Activated CD4-positive, alpha-beta T cell treated with anti-CD3 and anti-CD28 coated beads for 36 hours (primary cell): ENCODE measurements at regions not wholly inside any gene's neighbourhood (a gene's known extent, or its start where the extent isn't known, plus 50 kb on each side); places are given as distances from the start of the nearest gene placed in this dataset.

ENCODE experiments used
- ATAC-seq: fragments of 200-7000 bp; cut with Tn5 transposase; one replicate; pipeline ENCODE4 v1.10.0; 2021; ENCODE audit warnings: mild to moderate bottlenecking, moderate library complexity
- CTCF ChIA-PET: fragments of 350-600 bp; sonication (Branson Sonifier 250); formaldehyde crosslinking; loops from one replicate; lab custom pipeline; 2021; ENCODE audit warnings: antibody characterized with exemption; lab: Charles Lee
- POLR2A ChIA-PET: fragments of 350-600 bp; sonication (Branson Sonifier 250); formaldehyde crosslinking; loops from one replicate; lab custom pipeline; 2021; ENCODE audit warnings: antibody characterized with exemption, inconsistent platforms; lab: Charles Lee
- DNase-seq: peaks from one replicate; pipeline ENCODE4 v3.0.0-alpha.2; 2020
- H3K27ac Mint-ChIP-seq: one replicate; pipeline ENCODE4 v1.8.0; 2021; ENCODE audit warnings: mixed read lengths
- H3K27me3 Mint-ChIP-seq: one replicate; pipeline ENCODE4 v1.8.0; 2021; ENCODE audit warnings: mixed read lengths
- H3K36me3 Mint-ChIP-seq: one replicate; pipeline ENCODE4 v1.8.0; 2021; ENCODE audit warnings: low read depth, mixed read lengths
- H3K4me1 Mint-ChIP-seq: one replicate; pipeline ENCODE4 v1.8.0; 2021; ENCODE audit warnings: mixed read lengths
- H3K4me3 Mint-ChIP-seq: one replicate; pipeline ENCODE4 v1.8.0; 2021; ENCODE audit warnings: mild to moderate bottlenecking, moderate library complexity, mixed read lengths
- H3K9me3 Mint-ChIP-seq: one replicate; pipeline ENCODE4 v1.8.0; 2021; ENCODE audit warnings: low read depth, mixed read lengths
- intact Hi-C, 2 experiments: fragments of 100-400 bp; cut with DNase I in 1 of 2; cut with micrococcal nuclease in 1 of 2; formaldehyde crosslinking; loops; one replicate each; pipeline versions ENCODE4 v1.14.2 to v1.15.1; 2022 to 2024; cut with DNase I, micrococcal nuclease

DNA sequence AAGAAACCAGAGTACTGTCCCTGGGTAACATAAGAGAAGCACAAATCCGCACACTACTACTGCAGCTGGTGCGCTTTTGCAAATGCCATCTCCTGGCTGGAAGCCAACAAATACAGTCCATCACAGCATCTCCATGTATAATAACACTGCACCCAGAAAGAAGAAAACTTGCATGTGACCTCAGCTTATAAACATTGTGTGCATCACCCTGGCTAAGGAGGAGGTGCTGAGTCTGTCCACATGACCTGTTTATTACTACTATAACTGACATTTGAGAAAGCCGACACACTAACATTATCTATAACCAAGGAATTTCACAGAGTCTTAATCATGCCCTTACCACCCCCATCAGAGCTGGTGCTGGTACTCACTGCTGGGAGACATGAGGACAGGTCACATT is 516.8 kb downstream of the CFAP47 start:
- no peaks in the 10 kb centered on the region for H3K27me3 Mint-ChIP-seq
- ATAC-seq, result no peak
- POLR2A ChIA-PET, result no interaction called here
- no peak overlapping the region for H3K4me3 Mint-ChIP-seq
- no peaks in the 10 kb centered on the region for H3K4me1 Mint-ChIP-seq
- H3K36me3 Mint-ChIP-seq, result no peaks in the 10 kb centered on the region
- CTCF ChIA-PET, result no interaction called here
- H3K27ac Mint-ChIP-seq, result no peak overlapping the region
- intact Hi-C loops, result no loop called here
- H3K9me3 Mint-ChIP-seq, result no peaks in the 10 kb centered on the region
- DNase-seq, result no peak

DNA sequence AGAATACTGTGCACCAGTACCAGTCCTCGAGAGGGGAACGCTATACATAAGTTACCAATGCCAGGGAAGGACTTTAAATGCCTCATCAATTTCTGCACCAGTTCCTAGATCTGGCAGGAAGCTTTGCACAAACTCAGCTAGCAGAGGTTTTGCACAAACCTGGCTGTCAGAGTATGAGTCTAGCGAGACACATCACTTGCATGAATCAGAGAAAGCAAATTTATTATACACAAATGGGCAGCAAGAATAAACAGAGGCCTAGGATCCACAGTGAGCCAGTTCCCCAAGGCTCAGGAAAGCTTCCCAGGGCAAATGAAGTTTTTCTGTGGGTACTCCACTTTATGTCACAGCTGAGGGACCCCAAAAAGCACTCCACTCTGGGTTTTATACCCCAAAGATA is 523.5 kb downstream of the CFAP47 start:
- POLR2A ChIA-PET, result no interaction called here
- Mint-ChIP-seq H3K27me3 (no peaks in the 10 kb centered on the region), H3K4me3 (no peak overlapping the region), H3K27ac (no peak overlapping the region), H3K9me3 (peaks cover 3% of the 10 kb centered on the region), H3K4me1 (no peaks in the 10 kb centered on the region), H3K36me3 (no peaks in the 10 kb centered on the region)
- intact Hi-C loops, result no loop called here
- no peak for ATAC-seq
- no peak for DNase-seq
- CTCF ChIA-PET, result no interaction called here

DNA sequence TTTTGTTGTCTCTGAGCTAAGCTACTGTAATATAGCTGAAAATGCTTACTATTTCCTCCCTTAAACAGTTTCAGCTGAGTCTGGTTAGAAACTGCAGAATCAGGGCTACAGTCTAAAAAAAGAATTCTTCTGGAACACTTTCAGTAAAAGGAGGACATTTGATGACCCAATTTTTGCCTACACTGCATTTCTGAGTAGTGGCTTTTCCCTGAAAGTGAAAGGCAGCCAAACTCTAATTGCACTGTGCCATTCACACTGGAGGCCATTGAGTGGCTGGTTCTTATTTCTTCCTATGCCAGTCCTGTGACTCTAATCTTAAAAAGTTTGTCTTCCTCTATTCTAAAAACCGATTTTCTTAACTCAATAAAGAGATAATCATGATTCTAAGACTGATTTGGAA is 526.0 kb downstream of the CFAP47 start:
- no peaks in the 10 kb centered on the region for H3K4me1 Mint-ChIP-seq
- POLR2A ChIA-PET, result no interaction called here
- no peaks in the 10 kb centered on the region for H3K27me3 Mint-ChIP-seq
- ATAC-seq (no peak), DNase-seq (no peak)
- no peak overlapping the region for H3K27ac Mint-ChIP-seq
- H3K4me3 Mint-ChIP-seq, result no peak overlapping the region
- CTCF ChIA-PET, result no interaction called here
- intact Hi-C loops, result no loop called here
- no peaks in the 10 kb centered on the region for H3K36me3 Mint-ChIP-seq
- H3K9me3 Mint-ChIP-seq, result peaks cover 4% of the 10 kb centered on the region

DNA sequence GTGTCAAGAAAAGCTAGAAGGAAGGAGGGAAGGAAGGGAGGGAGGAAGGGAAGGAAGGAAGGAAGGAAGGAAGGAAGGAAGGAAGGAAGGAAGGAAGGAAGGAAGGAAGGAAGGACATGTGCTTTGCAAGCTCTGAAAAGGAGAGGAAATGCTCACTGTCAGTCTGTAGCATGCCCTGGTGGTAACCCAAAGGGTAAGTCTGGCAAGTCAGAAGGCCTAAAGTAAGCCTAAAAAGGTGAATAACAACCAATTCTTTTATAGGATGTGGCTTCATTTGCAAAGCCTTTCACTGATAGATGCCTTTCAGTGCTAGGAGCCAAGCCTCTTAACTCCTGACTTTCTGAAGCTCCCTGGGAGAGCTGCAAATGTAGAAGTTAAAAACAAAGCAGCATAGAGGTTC is 542.6 kb downstream of the CFAP47 start:
- DNase-seq, result no peak
- Mint-ChIP-seq H3K9me3 (peaks cover 6% of the 10 kb centered on the region), H3K27me3 (no peaks in the 10 kb centered on the region), H3K4me1 (no peaks in the 10 kb centered on the region), H3K36me3 (no peaks in the 10 kb centered on the region), H3K4me3 (no peak overlapping the region), H3K27ac (no peak overlapping the region)
- ATAC-seq, result no peak
- CTCF ChIA-PET, result no interaction called here
- intact Hi-C loops, result no loop called here
- POLR2A ChIA-PET, result no interaction called here

DNA sequence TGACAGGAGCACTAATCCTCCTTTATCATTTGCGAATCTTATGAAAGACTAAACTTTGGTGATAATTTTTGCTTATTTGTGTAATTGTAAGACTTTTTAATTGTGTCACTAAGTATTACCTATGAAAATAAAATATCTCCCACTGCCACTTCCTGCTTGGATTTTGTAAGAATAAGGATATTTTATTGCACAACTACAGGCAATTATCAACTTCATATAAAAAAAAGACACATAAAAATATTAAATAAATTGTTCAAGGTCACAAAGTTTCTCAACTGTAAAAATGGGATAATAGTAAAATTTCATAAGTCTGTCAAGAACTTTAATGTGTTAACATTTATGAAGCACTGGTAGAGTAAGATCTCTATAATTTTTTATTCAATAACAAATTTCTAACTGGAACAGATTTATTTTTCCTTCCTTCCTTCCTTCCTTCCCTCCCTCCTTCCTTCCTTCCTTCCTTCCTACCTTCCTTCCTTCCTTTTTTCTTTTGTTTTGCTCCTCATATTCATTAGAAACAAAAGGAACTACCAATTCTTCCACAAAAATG is 527.6 kb upstream of the FAM47C start:
- Mint-ChIP-seq H3K4me1 (no peaks in the 10 kb centered on the region), H3K27ac (no peak overlapping the region), H3K27me3 (no peaks in the 10 kb centered on the region), H3K4me3 (no peak overlapping the region), H3K36me3 (no peaks in the 10 kb centered on the region), H3K9me3 (no peaks in the 10 kb centered on the region)
- DNase-seq (no peak), ATAC-seq (no peak)
- CTCF ChIA-PET, result no interaction called here
- POLR2A ChIA-PET, result no interaction called here
- intact Hi-C loops, result no loop called here

DNA sequence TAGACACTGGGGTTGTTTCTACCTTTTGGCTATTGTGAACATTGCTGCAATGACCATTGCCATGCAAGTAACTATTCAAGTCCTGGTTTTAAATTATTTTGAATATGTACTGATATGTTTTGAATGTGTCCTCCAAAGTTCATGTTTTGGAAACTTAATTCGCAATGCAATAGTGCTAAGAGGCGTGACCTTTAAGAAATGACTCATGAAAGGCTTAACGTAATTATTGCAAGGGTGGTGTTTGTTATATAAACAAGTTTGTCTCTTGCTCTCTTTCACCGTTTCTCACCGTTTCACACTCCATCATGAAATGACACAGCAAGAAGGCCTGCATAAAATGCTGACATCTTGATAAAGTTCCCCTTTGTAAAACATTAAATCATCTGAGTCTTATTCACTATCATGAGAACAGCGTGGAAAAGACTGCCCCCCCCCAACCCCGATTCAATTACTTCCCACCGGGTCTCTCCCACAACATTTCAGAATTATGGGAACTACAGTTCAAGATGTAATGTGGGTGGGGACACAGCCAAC is 506.9 kb upstream of the FAM47C start:
- CTCF ChIA-PET, result no interaction called here

DNA sequence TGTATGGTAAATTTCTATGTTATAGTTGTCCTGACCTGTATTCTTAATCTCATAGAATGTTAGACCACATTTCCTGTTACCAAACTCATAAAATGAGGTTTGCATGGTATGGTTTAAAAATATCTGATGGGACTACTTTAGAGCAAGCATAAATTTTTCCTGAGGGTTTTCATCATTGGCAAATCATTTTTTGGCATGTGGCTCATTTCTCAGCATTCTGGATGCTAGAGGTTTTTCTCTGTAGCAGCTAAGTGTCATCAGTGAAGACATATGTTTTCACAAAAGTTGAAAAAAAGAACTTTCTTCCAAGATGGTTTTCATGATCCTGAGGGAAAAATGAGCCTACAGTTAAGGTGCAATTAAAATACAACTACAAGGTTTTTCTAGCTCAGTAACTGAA is 503.5 kb upstream of the FAM47C start:
- intact Hi-C loops, result no loop called here

More for the DNA sequence above, 506.9 kb upstream of the FAM47C start:
- no peak for DNase-seq
- no peaks in the 10 kb centered on the region for H3K36me3 Mint-ChIP-seq
- POLR2A ChIA-PET, result no interaction called here
- intact Hi-C loops, result no loop called here
- no peaks in the 10 kb centered on the region for H3K4me1 Mint-ChIP-seq
- H3K27me3 Mint-ChIP-seq, result no peaks in the 10 kb centered on the region
- no peak for ATAC-seq
- H3K4me3 Mint-ChIP-seq, result no peak overlapping the region
- no peaks in the 10 kb centered on the region for H3K9me3 Mint-ChIP-seq
- no peak overlapping the region for H3K27ac Mint-ChIP-seq

DNA sequence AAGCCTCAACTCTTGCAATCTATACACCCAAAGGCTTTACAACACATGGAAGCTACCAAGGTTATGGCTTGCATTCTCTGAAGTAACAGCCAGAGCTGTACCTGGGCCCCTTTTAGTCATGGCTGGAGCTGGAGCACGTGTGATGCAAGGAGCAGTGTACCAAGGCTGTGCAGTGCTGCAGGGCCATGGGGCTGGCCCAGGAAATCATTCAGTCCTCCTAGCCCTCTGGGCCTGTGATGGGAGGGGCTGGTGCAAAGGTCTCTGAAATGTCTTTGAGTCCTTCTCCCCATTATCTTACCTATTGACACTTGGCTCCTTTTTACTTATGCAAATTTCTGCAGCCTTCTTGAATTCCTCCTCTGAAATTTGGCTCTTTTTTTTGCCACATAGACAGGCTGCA is 500.1 kb upstream of the FAM47C start:
- H3K9me3 Mint-ChIP-seq, result peaks cover 2% of the 10 kb centered on the region
- H3K27ac Mint-ChIP-seq, result no peak overlapping the region
- no peak overlapping the region for H3K4me3 Mint-ChIP-seq
- CTCF ChIA-PET, result no interaction called here
- POLR2A ChIA-PET, result no interaction called here
- no peaks in the 10 kb centered on the region for H3K27me3 Mint-ChIP-seq
- no peaks in the 10 kb centered on the region for H3K36me3 Mint-ChIP-seq
- intact Hi-C loops, result no loop called here
- DNase-seq (no peak), ATAC-seq (no peak)
- no peaks in the 10 kb centered on the region for H3K4me1 Mint-ChIP-seq

More for the DNA sequence above, 503.5 kb upstream of the FAM47C start:
- H3K27me3 Mint-ChIP-seq, result no peaks in the 10 kb centered on the region
- no peak overlapping the region for H3K4me3 Mint-ChIP-seq
- H3K4me1 Mint-ChIP-seq, result no peaks in the 10 kb centered on the region
- H3K9me3 Mint-ChIP-seq, result no peaks in the 10 kb centered on the region
- H3K27ac Mint-ChIP-seq, result no peak overlapping the region
- ChIA-PET CTCF (no interaction called here), POLR2A (no interaction called here)
- ATAC-seq (no peak), DNase-seq (no peak)
- no peaks in the 10 kb centered on the region for H3K36me3 Mint-ChIP-seq

DNA sequence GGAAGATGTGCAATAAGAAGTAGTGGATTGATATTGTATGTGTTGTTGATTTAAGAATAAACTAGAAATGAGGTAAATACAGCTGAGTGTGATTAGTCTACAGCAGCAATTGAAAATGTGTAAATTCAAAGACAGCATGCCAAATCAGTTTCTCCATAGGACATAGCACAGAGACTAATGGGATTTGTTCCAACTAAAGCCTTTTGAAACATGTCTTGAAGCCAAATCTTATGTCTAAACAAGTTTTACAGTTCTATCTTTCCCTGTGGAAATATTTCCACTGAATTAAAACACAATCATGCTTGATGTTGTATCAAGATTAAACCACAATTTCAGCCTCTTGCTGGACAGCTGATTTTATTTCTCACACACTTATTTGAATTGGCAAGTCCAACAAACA is 497.4 kb upstream of the FAM47C start:
- DNase-seq (no peak), ATAC-seq (no peak)
- Mint-ChIP-seq H3K27me3 (no peaks in the 10 kb centered on the region), H3K36me3 (no peaks in the 10 kb centered on the region), H3K4me3 (no peak overlapping the region), H3K4me1 (no peaks in the 10 kb centered on the region), H3K9me3 (peaks cover 2% of the 10 kb centered on the region), H3K27ac (no peak overlapping the region)
- intact Hi-C loops, result no loop called here
- CTCF ChIA-PET, result no interaction called here
- POLR2A ChIA-PET, result no interaction called here

DNA sequence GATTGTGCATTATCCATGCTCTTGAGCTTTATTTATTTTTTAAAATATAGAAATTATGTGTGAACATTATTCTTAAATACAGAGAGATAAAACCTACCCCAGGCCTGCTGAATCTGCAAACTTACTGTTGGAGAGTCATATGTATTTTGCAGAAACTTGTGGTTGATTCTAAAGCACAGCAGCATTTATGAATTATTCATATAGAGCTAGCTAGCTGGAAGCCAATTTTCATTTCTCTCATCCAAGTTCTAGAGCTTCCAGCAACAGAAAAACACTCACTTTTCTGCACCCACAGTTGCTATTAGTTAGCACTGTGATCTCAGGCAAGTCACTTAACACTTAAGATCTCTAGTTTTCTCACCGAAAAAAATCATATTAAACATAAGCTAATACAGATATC is 479.5 kb upstream of the FAM47C start:
- intact Hi-C loops, result no loop called here
- Mint-ChIP-seq H3K4me3 (no peak overlapping the region), H3K36me3 (no peaks in the 10 kb centered on the region), H3K9me3 (no peaks in the 10 kb centered on the region), H3K27me3 (no peaks in the 10 kb centered on the region), H3K27ac (no peak overlapping the region), H3K4me1 (no peaks in the 10 kb centered on the region)
- CTCF ChIA-PET, result no interaction called here
- POLR2A ChIA-PET, result no interaction called here
- DNase-seq (no peak), ATAC-seq (no peak)

DNA sequence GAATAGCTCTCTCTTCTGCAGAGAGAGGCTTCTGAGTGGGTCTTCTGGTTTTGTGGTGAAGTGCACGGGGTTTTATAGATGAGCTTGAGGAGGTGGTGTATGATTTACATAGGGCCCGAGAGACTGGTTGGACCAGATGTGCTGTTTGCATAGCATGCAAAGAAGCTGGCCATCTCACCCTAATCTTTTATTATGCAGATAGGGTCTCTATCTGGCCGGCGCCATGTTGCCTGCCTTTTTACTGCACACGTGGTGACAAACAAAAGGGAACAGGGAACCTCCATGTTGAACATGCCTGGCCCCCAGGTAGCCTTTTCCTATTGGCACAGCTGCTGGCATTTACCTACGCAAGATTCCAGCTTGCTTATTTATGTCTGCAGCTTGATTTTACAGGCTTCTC is 473.3 kb upstream of the FAM47C start:
- no peaks in the 10 kb centered on the region for H3K4me1 Mint-ChIP-seq
- no peak overlapping the region for H3K27ac Mint-ChIP-seq
- intact Hi-C loops, result no loop called here
- ATAC-seq, result no peak
- DNase-seq, result no peak
- H3K36me3 Mint-ChIP-seq, result no peaks in the 10 kb centered on the region
- H3K4me3 Mint-ChIP-seq, result no peak overlapping the region
- ChIA-PET POLR2A (no interaction called here), CTCF (no interaction called here)
- peaks cover 2% of the 10 kb centered on the region for H3K9me3 Mint-ChIP-seq
- no peaks in the 10 kb centered on the region for H3K27me3 Mint-ChIP-seq

DNA sequence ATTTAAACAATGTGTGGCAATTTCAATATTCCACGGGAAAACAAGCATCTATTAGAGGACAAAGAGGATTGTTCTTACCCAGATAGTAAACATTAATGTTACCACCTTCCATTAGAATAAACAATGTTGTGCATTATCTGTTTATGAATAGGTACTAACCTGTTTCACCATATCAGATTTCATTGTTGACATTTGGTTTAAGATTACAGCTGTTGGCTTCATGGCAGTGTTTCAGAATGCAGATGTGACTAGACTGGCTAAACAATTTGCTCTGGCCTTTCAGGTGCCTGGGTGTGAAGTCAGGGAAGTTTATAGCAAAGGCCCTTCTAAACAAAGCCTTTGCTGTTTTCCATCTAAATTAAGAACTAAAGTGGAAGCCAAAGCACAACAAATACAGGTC is 464.7 kb upstream of the FAM47C start:
- ATAC-seq, result no peak
- POLR2A ChIA-PET, result no interaction called here
- Mint-ChIP-seq H3K4me1 (no peaks in the 10 kb centered on the region), H3K4me3 (no peak overlapping the region), H3K27ac (no peak overlapping the region), H3K9me3 (no peaks in the 10 kb centered on the region), H3K27me3 (no peaks in the 10 kb centered on the region), H3K36me3 (no peaks in the 10 kb centered on the region)
- DNase-seq, result no peak
- CTCF ChIA-PET, result no interaction called here
- intact Hi-C loops, result no loop called here

DNA sequence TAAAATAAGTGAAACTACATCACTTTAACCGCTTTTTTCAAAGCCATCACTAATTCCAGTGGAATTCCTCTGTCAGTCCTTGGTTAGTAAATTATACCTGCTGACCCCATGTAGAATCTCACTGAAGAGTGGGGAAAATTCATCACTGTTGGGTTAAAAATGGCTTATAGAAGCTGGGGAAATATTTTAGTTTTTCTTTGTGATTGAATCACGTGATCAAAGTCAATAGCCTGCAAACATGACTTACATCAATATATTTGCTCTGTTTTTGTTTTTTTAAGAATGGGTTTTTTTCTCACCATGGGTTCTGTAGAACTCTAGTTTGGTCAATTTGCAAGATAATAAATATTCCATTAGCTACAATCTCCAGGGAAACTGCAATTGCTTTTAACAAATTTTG is 445.2 kb upstream of the FAM47C start:
- no peak overlapping the region for H3K4me3 Mint-ChIP-seq
- no peaks in the 10 kb centered on the region for H3K36me3 Mint-ChIP-seq
- CTCF ChIA-PET, result no interaction called here
- H3K27ac Mint-ChIP-seq, result no peak overlapping the region
- H3K9me3 Mint-ChIP-seq, result no peaks in the 10 kb centered on the region
- H3K4me1 Mint-ChIP-seq, result no peaks in the 10 kb centered on the region
- no peak for ATAC-seq
- H3K27me3 Mint-ChIP-seq, result no peaks in the 10 kb centered on the region
- intact Hi-C loops, result no loop called here
- POLR2A ChIA-PET, result no interaction called here
- DNase-seq, result no peak
